ENCODE measurements at regions not wholly inside any gene's neighbourhood (a gene's known extent, or its start where the extent isn't known, plus 50 kb on each side); places are given as distances from the start of the nearest gene placed in this dataset.
"Not testable (repeated sequence)": the region's sequence is repeated elsewhere in the genome, so short reads cannot be mapped to it uniquely, and the experiment has no call there.

GRCh38 chr10:64419461-64419860, 898.3 kb downstream of the REEP3 start:
- DNase-seq (ENCODE audit: low read depth) = no peak
- H3K4me3 ChIP-seq (ENCODE audit: low read depth, low read length) = no peak overlapping the region
- TF ChIP-seq CTCF (conservative IDR thresholded peaks at IDR 0.05; ENCODE audit: low read depth, low read length) = no peak

DNA sequence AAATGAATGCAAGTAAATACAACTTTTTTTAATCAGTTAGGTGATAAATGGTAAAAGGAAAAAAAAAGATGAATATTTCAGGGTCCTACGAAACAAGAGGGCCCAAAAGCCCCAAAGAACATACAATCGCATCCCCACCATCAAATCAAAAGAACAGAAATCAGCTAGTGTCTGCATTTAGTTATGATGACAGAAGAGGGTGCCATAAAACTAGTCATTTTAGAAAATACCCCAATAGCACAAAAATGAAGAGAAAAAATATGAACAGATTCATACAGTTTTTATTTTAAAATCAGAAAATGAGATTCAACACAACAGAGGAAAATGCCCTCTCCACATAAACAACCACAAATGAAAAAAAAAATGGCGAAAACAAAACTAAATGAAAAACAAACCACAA, 905.5 kb downstream of the REEP3 start:
- no peak for TF ChIP-seq CTCF (conservative IDR thresholded peaks at IDR 0.05; ENCODE audit: low read depth, low read length)
- DNase-seq (ENCODE audit: low read depth) = no peak
- no peak overlapping the region for H3K4me3 ChIP-seq (ENCODE audit: low read depth, low read length)

- H3K4me3 ChIP-seq (ENCODE audit: low read depth, low read length) = no peak overlapping the region
- peak; percentile 1 for DNase-seq (ENCODE audit: low read depth)
- TF ChIP-seq CTCF (conservative IDR thresholded peaks at IDR 0.05; ENCODE audit: low read depth, low read length) = peak; percentile 76
Observed at GRCh38 chr10:64430690-64431323, 909.6 kb downstream of the REEP3 start.

GRCh38 chr10:64441872-64442271, 920.7 kb downstream of the REEP3 start:
- not testable (repeated sequence) for DNase-seq (ENCODE audit: low read depth); H3K4me3 ChIP-seq (ENCODE audit: low read depth, low read length)

DNA sequence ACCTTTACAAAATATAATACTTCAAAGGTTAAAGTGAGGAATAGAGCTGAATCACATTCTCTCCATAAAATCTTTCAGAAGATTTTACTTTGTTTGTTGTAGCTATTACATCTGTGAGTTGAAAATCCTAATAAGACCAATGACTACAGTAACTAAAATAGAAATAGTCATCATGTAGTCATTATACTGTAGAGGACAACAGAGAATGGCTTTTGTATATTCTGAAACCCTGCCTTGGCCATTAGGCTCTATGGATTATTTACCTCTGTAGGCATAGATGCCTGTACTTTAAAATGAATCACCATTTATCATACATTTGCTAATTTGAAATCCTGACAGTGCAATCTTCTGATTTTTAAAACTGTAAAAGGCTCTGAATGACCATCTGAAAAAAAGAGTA, 923.0 kb downstream of the REEP3 start:
- H3K4me3 ChIP-seq (ENCODE audit: low read depth, low read length) = no peak overlapping the region
- no peak for DNase-seq (ENCODE audit: low read depth)
- TF ChIP-seq CTCF (conservative IDR thresholded peaks at IDR 0.05; ENCODE audit: low read depth, low read length) = no peak

- DNase-seq (ENCODE audit: low read depth) = no peak
- TF ChIP-seq CTCF (conservative IDR thresholded peaks at IDR 0.05; ENCODE audit: low read depth, low read length) = no peak
- no peak overlapping the region for H3K4me3 ChIP-seq (ENCODE audit: low read depth, low read length)
Observed at GRCh38 chr10:64444564-64444963, 923.4 kb downstream of the REEP3 start.

DNA sequence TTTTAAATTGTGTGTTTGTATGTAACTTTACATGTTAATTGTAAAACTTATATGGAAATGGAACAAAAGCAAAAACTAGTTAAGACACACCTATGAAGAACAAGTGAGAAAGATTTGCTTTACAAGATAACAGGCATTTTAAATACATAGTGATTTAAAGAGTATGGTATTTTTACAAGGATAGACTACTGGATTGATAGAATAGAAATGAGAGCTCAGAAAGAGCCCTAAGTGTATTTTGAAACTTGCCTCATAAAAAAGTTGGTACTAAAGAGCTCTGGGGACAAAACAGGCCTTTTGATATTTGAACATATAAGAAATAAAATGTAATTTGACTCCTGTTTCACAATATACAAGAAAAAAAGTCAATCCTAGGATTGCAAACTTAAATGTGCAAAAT, 928.4 kb downstream of the REEP3 start:
- no peak for DNase-seq (ENCODE audit: low read depth)
- TF ChIP-seq CTCF (conservative IDR thresholded peaks at IDR 0.05; ENCODE audit: low read depth, low read length) = no peak
- H3K4me3 ChIP-seq (ENCODE audit: low read depth, low read length) = no peak overlapping the region

All from epithelial cell of proximal tubule (primary cell).